MM.1S (cell line): ENCODE measurements at regions not wholly inside any gene's neighbourhood (a gene's known extent, or its start where the extent isn't known, plus 50 kb on each side); places are given as distances from the start of the nearest gene placed in this dataset.

ENCODE experiments used
- CTCF ChIP-seq: fragments of 300-600 bp; sonication (generic); IDR thresholded peaks from 2 replicates; pipeline ENCODE4 v1.5.1; 2016; ENCODE audit warnings: antibody characterized with exemption, low read length, mixed read lengths
- EZH2 ChIP-seq: fragments of 300-600 bp; sonication (generic); optimal IDR thresholded peaks from 2 replicates; pipeline ENCODE3; 2017; ENCODE audit warnings: low read depth, mild to moderate bottlenecking, antibody characterized with exemption, low read length, mixed read lengths
- EZH2phosphoT487 ChIP-seq: fragments of 300-600 bp; sonication (generic); IDR thresholded peaks from 2 replicates; pipeline ENCODE4 v1.6.1; 2018; ENCODE audit warnings: antibody characterized with exemption, low read length

GRCh38 chr4:26135331-26135730, 185.5 kb upstream of the RBPJ start:
- TF ChIP-seq CTCF (no peak), EZH2 (no peak), EZH2phosphoT487 (no peak)
